GM13976 (cell line): ENCODE measurements at regions not wholly inside any gene's neighbourhood (a gene's known extent, or its start where the extent isn't known, plus 50 kb on each side); places are given as distances from the start of the nearest gene placed in this dataset.

Experiments
- DNase-seq: peaks from one replicate; pipeline ENCODE4 v3.0.0; 2012; ENCODE audit warnings: low spot score
- CTCF ChIP-seq: IDR thresholded peaks from 2 replicates; pipeline ENCODE4 v1.5.1; 2012; ENCODE audit warnings: borderline replicate concordance, mild to moderate bottlenecking; ENCODE audit not compliant: insufficient read depth; ENCODE audit errors: extremely low read depth, missing control alignments, control extremely low read depth
- in situ Hi-C: fragments of 300-500 bp; cut with MboI; formaldehyde crosslinking; loops from one replicate; pipeline ENCODE4 v1.12.0; 2022; ENCODE audit warnings: low sequenced_read_pairs, mixed read lengths, inconsistent platforms; ENCODE audit not compliant: unreplicated experiment

DNA sequence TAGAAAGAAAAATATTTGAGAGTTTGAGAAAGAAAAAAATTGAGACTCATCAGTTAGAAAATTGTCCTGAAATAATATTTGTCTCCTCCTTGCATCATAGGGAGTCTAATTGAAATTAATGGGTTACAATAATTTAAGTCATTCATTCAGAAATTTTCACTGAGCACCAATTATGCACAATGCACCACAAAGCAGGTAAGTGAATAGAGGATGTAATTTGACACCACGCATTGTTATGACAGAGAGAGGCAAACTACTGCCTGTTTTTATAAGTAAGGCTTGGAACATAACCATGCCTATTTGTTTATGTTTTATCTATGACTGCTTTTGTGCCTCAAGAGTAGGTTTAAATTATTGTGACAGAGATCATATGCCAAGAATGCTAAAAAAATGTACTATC, 537.9 kb upstream of the FAT3 start:
- DNase-seq = no peak
- in situ Hi-C loops = no loop called here

DNA sequence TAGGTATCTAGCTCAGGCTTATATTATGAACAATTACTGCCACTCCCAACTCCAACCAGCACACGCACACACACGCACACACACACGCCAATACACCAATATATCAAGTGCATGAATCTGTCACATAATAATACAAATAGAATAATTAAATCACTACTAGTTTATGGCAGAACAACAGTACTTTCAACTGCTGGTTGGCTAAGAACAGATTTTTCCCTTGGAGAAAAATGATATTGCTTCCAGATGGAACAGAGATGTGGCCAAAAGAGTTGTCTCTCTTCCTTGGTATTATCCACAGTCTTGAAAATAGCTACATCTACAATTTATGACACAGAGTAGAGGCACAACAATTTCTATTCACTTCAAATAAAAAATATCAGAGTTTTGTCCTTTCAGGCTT, 538.3 kb upstream of the FAT3 start:
- in situ Hi-C loops = no loop called here
- no peak for DNase-seq
- TF ChIP-seq CTCF = no peak

More for the DNA sequence above, 537.9 kb upstream of the FAT3 start:
- TF ChIP-seq CTCF = no peak

DNA sequence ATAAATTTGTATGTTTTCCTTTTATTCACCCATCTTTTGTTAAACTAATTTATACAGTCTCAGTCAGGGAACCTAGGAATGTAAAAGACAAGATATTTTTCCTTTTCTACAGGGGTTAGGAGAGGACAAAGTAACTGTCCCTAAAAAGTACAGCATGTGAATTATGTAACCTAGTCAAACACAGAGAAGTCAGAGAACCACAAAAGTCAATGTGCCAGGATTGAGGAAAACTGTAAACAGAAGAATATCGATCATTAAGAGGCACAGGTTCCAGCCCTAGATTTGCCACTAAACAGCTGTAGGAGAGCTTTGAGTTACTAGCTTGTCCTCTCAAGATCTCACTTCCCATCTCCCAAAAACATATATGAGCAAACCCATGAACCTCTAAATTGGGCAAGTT, 550.9 kb upstream of the FAT3 start:
- in situ Hi-C loops = no loop called here
- TF ChIP-seq CTCF = no peak
- no peak for DNase-seq

DNA sequence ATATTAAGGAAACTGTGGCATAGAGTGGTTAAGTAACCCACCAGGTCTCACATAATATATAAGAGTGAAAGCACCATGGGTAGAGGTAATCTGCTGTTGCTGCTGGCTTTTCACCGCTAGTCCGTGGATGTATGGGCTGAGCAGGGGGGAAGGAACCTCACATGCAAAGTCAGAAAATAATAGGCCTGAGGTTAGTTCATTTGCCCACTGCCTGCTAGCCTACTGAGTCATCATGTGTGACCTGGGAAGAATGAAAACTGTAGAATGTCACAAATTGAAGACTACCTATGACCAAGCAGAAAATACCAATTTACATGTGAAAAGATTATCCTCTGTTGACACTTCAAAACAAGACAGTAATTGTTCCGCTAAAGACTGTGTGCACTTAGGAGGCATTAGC, 560.1 kb upstream of the FAT3 start:
- in situ Hi-C loops = no loop called here
- no peak for TF ChIP-seq CTCF
- no peak for DNase-seq

GRCh38 chr11:91660036-91660435, 564.6 kb upstream of the FAT3 start:
- in situ Hi-C loops = no loop called here
- no peak for TF ChIP-seq CTCF
- no peak for DNase-seq

DNA sequence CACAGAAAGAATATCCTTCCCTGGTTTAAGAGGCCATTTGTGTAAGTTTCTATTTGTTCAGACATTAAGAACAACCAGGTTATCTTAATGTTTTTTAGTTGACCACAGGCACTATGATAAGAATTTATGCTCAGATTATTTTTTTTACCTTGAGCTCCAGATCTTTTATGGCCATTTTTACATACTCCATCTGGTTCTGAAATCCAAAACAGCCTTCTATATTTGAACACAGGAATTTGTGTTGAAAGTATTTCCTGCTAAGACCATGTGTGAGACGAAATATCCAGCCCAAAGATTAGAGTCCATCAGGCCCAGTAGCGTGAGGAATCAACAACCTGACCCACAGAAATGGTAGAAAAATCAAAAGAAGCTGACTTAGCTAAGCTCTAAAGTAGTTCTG, 569.9 kb upstream of the FAT3 start:
- TF ChIP-seq CTCF = no peak
- no peak for DNase-seq
- in situ Hi-C loops = no loop called here
